Activated CD4-positive, alpha-beta T cell treated with anti-CD3 and anti-CD28 coated beads, Interleukin-2, Interleukin-6, amounts not matched to agents 100 ng/mL and 50 ng/mL, durations not matched to agents 16 hours and 8 hours (primary cell): ENCODE measurements at regions not wholly inside any gene's neighbourhood (a gene's known extent, or its start where the extent isn't known, plus 50 kb on each side); places are given as distances from the start of the nearest gene placed in this dataset.
A peak's percentile ranks its signal among the peaks of the same experiment; 100 is the strongest.
"Not testable (repeated sequence)": the region's sequence is repeated elsewhere in the genome, so short reads cannot be mapped to it uniquely, and the experiment has no call there.

Experiments
- DNase-seq: peaks from one replicate; pipeline ENCODE4 v3.0.0-alpha.2; 2020

DNA sequence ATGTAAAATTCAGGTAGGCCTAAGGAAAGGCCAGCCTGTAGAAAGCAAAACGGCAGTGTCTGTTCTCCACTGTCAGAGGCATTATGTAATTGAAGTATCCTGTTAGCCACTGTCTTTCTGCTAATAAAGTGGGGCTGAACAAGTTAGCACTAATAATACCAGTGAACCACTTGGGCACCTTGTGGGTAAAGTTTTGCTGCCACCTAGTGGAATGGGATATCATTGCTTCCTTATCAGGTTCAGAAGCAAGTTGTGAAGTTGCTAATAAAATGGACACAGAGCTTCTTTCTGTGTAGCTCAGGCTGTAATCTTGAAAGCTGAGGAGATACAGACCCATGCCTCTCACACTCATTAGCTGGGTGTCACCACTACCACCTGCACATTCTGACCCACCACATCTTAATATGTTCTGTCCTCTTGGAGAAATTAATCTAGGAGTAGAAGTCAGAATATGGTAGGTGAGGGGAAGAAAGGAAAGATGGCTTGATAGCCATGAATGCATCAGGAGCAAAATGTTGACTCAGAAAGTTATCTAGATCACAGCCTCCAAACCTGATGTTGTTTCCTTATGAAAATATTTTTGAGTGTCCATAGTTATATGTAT, 175.1 kb downstream of the SEPTIN7 start:
- DNase-seq = peak; percentile 77

GRCh38 chr7:35978816-35979640, 174.0 kb upstream of the EEPD1 start:
- DNase-seq = not testable (repeated sequence)

DNA sequence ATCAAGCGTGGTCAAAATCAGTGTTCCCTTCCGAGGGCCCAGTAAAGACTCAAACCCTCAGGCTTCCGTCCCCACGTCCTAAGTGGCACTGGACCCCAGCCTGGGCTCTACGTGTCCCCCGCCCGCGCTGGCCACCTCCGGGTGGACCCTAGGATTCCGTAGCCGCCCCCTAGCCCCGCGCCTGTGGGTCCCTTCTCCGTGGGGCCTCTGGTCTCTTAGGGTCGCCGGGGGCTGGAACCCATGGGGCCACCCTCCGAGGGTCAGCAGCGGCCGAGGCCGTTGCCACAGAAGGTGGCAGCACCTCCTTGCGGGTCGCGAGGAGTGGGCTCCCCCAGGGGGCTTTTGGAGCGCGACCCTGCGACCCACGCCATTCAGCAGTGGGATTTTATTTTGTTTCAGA, 170.5 kb upstream of the EEPD1 start:
- DNase-seq = no peak

DNA sequence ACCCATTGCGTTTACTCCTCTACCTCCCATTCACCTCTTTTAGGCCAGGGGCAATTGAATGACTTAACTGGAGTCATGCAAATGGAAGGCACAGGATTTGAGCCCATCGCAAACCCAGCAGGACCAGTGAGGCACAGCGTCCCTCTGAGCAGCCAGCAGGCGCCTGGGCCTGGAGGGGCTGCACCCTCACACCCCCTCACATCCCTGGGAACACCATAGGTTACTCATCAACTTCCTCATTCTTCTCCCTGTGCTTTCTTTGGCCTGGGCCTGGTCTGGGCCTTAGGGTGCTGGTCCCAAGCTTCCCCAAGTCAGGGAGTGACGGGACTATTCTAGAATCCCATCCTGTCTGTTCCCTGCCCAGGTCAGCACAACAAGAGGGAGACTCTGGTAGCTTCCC, 169.4 kb upstream of the EEPD1 start:
- DNase-seq = no peak

GRCh38 chr7:35985126-35985754, 167.8 kb upstream of the EEPD1 start:
- DNase-seq = peak; percentile 81

DNA sequence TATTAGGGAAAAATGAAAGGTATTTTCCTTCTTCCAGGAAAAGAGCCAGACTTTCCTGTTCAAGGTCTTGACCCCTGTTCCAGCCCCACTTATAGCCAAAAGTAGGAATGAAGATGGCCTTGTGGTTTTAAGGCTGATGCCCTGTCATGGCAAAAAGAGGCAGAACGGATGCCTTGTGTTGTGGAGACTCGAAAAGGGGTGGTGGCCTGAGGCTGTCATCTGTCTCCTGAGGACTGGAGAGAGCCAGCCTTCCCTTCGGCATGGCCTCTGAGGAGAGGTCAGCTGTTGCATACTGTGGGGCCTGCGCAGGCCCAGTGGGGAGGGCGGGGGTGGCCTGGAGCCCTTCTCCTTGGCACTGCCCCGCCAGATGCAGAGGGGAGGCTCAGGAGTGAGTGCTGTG, 166.0 kb upstream of the EEPD1 start:
- no peak for DNase-seq

DNA sequence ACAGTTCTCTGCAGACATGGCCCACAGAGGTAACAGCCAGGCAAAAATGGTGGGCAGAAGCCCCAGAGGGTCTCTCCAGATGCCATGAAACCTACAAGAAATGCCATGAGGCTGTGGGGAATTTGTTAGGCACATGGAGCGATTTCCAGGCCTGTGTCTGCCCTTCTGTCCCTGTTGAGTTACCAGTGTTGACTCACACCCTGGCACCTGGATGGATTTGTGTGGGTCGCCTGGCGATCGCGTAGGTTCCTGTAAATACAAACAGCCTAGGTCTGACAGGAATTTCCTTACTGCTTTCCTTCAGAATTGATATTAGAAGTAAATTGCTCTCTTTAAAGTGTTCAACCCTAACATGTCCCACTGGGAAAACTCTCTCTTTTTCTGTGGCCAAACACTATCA, 164.9 kb upstream of the EEPD1 start:
- DNase-seq = no peak

DNA sequence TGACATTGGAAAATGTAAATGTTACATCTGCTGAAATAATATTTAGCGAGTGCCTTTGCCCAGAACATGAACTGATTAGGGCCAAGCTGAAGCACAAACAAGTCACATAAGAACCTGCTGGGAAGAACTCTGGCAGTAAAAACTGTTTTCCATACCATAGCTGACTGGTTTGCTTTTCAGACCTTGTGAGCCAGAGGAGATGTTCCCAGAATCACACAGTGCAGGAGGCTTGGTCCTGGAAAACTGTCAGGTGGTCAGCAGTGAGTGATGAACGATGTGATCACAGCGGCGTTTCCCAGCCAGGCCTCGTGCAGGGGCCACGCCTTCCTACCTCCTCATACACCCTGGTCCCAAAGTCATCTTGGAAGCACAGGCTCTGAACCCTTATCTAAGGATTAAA, 164.2 kb upstream of the EEPD1 start:
- DNase-seq = no peak

DNA sequence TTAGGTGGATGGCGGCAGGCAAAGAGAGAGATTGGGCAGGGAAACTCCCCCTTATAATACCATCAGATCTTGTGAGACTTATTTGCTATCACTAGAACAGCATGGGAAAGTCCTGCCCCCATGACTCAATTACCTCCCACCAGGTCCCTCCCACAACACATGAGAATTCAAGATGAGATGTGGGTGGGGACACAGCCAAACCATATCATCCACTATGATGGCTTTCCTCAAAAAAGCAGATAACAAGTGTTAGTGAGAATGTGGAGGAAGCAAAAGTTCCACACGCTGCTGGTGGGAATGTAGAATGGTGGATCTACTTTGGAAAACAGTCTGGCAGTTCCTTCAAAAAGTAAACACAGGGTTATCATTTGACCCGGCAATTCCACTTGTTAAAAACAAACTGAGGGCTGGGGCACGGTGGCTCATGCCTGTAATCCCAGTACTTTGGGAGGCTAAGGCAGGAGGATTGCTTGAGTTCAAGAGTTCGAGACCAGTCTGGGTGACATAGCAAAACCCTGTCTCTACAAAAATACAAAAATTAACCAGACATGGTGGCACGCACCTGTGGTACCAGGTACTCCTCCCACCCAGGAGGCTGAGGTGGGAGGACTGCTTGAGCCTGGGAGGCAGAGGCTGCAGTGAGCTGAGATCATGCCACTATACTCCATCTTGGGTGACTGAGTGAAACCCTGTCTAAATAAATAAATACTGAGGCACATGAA, 161.4 kb upstream of the EEPD1 start:
- DNase-seq = no peak

- DNase-seq = no peak
Measured at GRCh38 chr7:35992436-35992835, 160.6 kb upstream of the EEPD1 start.

DNA sequence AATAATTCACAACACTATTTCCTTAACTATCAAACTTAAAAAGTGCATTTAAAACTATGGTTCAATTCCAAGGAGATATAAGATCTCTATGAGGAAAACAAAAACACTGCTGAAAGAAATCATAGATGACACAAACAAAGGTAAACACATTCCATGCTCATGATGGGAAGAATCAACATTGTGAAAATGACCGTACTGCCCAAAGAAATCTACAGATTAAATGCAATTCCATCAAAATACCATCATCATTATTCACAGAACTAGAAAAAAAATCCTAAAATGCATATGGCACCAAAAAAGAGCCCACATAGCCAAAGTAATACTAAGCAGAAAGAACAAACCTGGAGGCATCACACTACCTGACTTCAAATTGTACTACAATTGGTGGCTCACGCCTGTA, 159.9 kb upstream of the EEPD1 start:
- DNase-seq = no peak

GRCh38 chr7:35993676-35994606, 159.1 kb upstream of the EEPD1 start:
- no peak for DNase-seq

DNA sequence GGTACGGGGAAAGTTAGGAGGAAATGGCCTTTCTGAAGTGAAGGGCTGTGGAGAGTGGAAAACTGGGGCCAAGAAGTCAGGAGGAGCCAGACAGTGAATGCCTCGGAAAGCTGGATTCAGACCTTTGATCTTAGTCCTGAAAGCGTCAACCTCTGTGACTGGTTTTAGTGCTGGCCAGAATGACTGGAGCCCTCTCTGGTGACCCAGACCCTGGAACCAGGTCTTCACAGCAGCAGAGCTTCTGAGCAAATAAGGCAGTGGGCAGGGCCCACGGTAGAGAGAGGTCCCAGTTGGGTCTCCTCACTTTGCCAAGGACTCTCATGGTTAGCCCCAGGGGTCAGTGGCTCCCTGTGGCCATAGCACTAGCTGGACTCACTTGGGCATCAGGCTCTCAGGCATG, 157.7 kb upstream of the EEPD1 start:
- DNase-seq = no peak

GRCh38 chr7:35998481-35998880, 154.6 kb upstream of the EEPD1 start:
- no peak for DNase-seq

- no peak for DNase-seq
Measured at GRCh38 chr7:36001546-36001945, 151.5 kb upstream of the EEPD1 start.

DNA sequence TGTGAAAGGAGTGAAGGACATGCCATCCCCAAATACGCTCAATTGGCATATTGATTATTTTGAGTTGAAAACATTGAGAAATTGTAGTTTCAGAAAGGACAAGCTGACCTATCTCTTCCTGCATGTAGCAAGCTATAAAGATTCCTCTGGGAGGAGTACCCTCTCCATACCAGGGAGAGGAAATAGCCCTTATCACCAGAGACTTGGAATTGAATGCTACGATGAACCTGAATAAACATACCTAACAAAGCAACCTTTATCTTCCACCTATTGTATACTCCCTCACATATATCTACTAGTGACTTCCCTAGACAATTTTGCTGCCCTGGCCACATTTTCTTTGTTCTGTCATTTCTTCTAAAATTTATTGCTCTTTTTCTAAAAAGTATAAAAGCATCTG, 150.2 kb upstream of the EEPD1 start:
- no peak for DNase-seq

DNA sequence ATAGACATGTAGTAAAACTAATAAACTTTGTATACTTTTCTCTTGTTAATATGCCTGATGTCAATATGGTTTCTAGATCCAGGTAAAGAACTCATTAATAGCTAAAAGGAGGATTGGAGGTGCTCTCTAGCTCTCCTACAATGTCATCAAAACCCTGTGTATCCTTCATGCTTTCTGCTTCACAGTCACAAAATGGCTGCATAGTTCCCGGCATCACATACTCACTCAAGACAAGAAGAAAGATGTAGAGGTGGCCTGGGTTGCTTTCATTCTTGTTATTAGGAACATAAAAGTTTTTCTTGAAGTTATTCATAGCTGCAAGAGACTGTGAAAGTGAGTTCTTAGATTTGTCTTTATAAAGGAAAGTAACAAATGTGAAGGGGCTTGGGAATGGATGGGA, 149.7 kb upstream of the EEPD1 start:
- DNase-seq = no peak

DNA sequence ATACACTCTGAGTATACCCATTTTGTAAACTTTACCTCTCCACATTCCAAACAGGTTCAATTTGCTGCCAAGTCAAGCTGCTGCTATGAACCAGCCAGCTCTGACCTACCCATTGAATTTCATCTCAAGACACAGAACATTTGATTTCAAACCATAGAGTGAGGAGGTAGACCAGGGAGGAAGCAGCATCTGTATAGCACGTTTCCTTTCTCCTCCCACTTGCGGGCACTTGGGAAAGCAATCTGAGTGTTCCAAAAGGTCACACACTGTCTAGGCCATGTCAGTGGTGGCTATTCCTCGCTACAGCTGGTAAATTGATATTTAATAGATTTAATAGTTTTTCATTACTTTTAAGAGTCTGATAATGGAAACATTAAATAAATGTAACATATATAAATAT, 147.8 kb upstream of the EEPD1 start:
- no peak for DNase-seq

DNA sequence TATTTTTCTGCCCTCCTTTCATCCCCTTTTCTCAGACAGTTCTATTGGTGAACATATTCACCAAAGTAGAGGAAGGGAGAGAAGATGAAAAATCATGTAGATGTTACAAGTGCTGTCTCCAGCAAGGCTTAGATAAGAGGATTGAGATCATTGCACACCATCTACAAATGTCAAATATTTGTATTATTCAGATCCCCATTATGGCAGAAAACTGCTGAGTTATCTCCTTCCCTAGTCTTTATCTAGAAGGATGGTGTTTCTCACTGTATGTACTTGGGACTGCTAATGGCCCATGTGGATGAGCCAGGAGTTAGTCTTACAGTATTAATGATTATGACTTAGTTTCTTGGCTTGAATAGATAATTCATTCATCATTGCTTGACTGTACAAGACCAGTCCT, 147.2 kb upstream of the EEPD1 start:
- DNase-seq = no peak

- DNase-seq = no peak
Measured at GRCh38 chr7:36006636-36007229, 146.3 kb upstream of the EEPD1 start.

GRCh38 chr7:36010656-36011587, 142.1 kb upstream of the EEPD1 start:
- no peak for DNase-seq
